HCT116 (cell line): ENCODE measurements at regions not wholly inside any gene's neighbourhood (a gene's known extent, or its start where the extent isn't known, plus 50 kb on each side); places are given as distances from the start of the nearest gene placed in this dataset.

Source experiments
- EGR1 ChIP-seq: IDR thresholded peaks from 2 replicates; pipeline ENCODE4 v1.6.1; 2012; ENCODE audit warnings: low read depth
- EZH2 ChIP-seq: fragments of 200-600 bp; sonication (generic); IDR thresholded peaks from 2 replicates; pipeline ENCODE4 v1.6.1; 2017; ENCODE audit warnings: antibody characterized with exemption, mixed run types
- POLR2AphosphoS5 ChIP-seq: IDR thresholded peaks from 2 replicates; pipeline ENCODE4 v1.6.1; 2011; ENCODE audit warnings: mild to moderate bottlenecking, low read depth, low read length, moderate library complexity
- RAD21 ChIP-seq: IDR thresholded peaks from 2 replicates; pipeline ENCODE4 v1.6.1; 2012; ENCODE audit warnings: low read depth, mild to moderate bottlenecking
- SIN3A ChIP-seq: IDR thresholded peaks from 2 replicates; pipeline ENCODE4 v1.6.1; 2012; ENCODE audit warnings: low read depth
- SP1 ChIP-seq: IDR thresholded peaks from 2 replicates; pipeline ENCODE4 v1.6.1; 2012; ENCODE audit warnings: low read depth
- TCF7L2 ChIP-seq: IDR thresholded peaks from 2 replicates; pipeline ENCODE4 v1.7.0; 2011; ENCODE audit warnings: borderline replicate concordance, inconsistent platforms; ENCODE audit not compliant: insufficient read depth, insufficient read length; ENCODE audit errors: extremely low read depth
- TF ChIP-seq, protein P1 (sequence below), 3 experiments: fragments of 200-600 bp in 1 of 3; sonication (generic) in 1 of 3; IDR thresholded peaks in 2 of 3; conservative IDR thresholded peaks in 1 of 3; 2 replicates each; pipeline ENCODE4 v1.5.1; 2012 to 2017; ENCODE audit warnings: low read depth in 2 of 3, low read length in 2 of 3, antibody characterized with exemption in 1 of 3, borderline replicate concordance in 1 of 3, control low read depth in 1 of 3, mild to moderate bottlenecking in 1 of 3, mixed read lengths in 1 of 3, mixed run types in 1 of 3, moderate library complexity in 1 of 3; ENCODE audit not compliant: insufficient read depth in 1 of 3

DNA sequence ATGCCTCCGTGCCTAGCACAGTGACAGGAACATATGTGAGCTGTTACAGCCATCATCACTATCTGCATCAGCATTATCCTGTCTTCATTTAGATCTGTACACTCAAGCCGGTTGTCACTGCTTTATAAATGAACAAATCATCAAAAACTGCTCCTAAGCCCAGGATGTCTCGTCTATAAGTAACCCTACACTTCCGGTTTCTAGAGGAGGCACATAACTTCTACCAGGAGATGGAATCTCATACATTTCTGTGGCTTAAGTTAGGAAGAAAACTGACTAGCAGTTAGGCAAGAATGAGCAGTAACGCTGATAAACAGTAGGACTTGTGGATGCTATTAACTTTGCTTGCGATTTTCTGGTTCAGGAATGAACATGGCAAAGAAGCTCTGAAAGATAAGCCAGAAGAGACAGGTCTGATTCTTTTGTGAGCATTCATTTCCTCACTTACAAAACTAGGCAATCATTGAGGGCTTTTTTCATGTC is 1199.2 kb downstream of the SORCS3 start:
- TF ChIP-seq, protein P1, sequence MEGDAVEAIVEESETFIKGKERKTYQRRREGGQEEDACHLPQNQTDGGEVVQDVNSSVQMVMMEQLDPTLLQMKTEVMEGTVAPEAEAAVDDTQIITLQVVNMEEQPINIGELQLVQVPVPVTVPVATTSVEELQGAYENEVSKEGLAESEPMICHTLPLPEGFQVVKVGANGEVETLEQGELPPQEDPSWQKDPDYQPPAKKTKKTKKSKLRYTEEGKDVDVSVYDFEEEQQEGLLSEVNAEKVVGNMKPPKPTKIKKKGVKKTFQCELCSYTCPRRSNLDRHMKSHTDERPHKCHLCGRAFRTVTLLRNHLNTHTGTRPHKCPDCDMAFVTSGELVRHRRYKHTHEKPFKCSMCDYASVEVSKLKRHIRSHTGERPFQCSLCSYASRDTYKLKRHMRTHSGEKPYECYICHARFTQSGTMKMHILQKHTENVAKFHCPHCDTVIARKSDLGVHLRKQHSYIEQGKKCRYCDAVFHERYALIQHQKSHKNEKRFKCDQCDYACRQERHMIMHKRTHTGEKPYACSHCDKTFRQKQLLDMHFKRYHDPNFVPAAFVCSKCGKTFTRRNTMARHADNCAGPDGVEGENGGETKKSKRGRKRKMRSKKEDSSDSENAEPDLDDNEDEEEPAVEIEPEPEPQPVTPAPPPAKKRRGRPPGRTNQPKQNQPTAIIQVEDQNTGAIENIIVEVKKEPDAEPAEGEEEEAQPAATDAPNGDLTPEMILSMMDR (IDR thresholded peaks at IDR 0.05 in 2 of 3, conservative IDR thresholded peaks at IDR 0.05 in 1 of 3; ENCODE audit: borderline replicate concordance in 1 of 3, insufficient read depth in 1 of 3, low read depth in 2 of 3, low read length in 2 of 3), result no peak
- TF ChIP-seq EGR1 (no peak), EZH2 (no peak), POLR2AphosphoS5 (no peak), SIN3A (no peak), SP1 (no peak), RAD21 (no peak), TCF7L2 (no peak)
